PFSK-1 (cell line): ENCODE measurements at regions not wholly inside any gene's neighbourhood (a gene's known extent, or its start where the extent isn't known, plus 50 kb on each side); places are given as distances from the start of the nearest gene placed in this dataset.

ENCODE experiments used
- FOXP2 ChIP-seq: optimal IDR thresholded peaks from 2 replicates; pipeline ENCODE3; 2011; ENCODE audit warnings: borderline replicate concordance, control low read depth, inconsistent platforms; ENCODE audit not compliant: insufficient read depth; ENCODE audit errors: extremely low read length, extremely low read depth
- POLR2AphosphoS5 ChIP-seq: IDR thresholded peaks from 2 replicates; pipeline ENCODE4 v1.6.1; 2012; ENCODE audit warnings: low read depth, mild to moderate bottlenecking, control low read depth, low read length, moderate library complexity
- SIN3A ChIP-seq: IDR thresholded peaks from 2 replicates; pipeline ENCODE4 v1.6.1; 2012; ENCODE audit warnings: mild to moderate bottlenecking, low read length, moderate library complexity, borderline replicate concordance; ENCODE audit not compliant: insufficient read depth
- TAF1 ChIP-seq: IDR thresholded peaks from 2 replicates; pipeline ENCODE4 v1.6.1; 2012; ENCODE audit warnings: low read length, control low read depth, borderline replicate concordance; ENCODE audit not compliant: insufficient read depth
- TF ChIP-seq, protein P1 (sequence below), 2 experiments: IDR thresholded peaks; 2 replicates each; pipeline versions ENCODE4 v1.6.1 to v1.8.0; 2011 to 2012; ENCODE audit warnings: low read depth in 2 of 2, low read length in 2 of 2, control low read depth in 1 of 2, inconsistent platforms in 1 of 2, mild to moderate bottlenecking in 1 of 2, moderate library complexity in 1 of 2; ENCODE audit not compliant: insufficient read depth in 1 of 2

- TF ChIP-seq POLR2AphosphoS5 (no peak), FOXP2 (no peak), TAF1 (no peak), SIN3A (no peak)
- TF ChIP-seq, protein P1, sequence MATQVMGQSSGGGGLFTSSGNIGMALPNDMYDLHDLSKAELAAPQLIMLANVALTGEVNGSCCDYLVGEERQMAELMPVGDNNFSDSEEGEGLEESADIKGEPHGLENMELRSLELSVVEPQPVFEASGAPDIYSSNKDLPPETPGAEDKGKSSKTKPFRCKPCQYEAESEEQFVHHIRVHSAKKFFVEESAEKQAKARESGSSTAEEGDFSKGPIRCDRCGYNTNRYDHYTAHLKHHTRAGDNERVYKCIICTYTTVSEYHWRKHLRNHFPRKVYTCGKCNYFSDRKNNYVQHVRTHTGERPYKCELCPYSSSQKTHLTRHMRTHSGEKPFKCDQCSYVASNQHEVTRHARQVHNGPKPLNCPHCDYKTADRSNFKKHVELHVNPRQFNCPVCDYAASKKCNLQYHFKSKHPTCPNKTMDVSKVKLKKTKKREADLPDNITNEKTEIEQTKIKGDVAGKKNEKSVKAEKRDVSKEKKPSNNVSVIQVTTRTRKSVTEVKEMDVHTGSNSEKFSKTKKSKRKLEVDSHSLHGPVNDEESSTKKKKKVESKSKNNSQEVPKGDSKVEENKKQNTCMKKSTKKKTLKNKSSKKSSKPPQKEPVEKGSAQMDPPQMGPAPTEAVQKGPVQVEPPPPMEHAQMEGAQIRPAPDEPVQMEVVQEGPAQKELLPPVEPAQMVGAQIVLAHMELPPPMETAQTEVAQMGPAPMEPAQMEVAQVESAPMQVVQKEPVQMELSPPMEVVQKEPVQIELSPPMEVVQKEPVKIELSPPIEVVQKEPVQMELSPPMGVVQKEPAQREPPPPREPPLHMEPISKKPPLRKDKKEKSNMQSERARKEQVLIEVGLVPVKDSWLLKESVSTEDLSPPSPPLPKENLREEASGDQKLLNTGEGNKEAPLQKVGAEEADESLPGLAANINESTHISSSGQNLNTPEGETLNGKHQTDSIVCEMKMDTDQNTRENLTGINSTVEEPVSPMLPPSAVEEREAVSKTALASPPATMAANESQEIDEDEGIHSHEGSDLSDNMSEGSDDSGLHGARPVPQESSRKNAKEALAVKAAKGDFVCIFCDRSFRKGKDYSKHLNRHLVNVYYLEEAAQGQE (IDR thresholded peaks at IDR 0.05; ENCODE audit: insufficient read depth in 1 of 2, low read depth in 2 of 2, low read length in 2 of 2): no peak
Measured at GRCh38 chr7:50953820-50954219, 171.1 kb upstream of the GRB10 start.

DNA sequence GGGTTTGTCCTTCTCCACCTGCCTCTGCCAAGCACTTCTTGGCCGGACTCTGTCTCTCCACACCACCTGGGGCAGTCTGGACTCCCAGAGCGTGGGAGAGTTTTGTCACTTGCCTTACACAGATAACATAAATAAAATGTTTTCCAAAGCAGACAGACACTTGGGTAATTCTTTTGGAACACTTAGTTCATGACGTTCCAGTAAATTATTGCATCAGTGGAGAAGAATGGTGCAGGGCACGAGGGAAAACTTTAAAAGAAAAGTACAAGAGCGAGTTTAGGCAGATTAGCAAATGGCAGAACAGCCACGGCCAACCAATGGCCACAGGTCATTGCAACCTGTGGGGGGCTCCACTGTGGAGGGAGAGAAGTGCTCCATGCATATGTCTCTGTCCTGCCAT lies 170.6 kb upstream of the GRB10 start:
- TF ChIP-seq, protein P1 (IDR thresholded peaks at IDR 0.05; ENCODE audit: insufficient read depth in 1 of 2, low read depth in 2 of 2, low read length in 2 of 2): no peak
- TF ChIP-seq TAF1: no peak
- TF ChIP-seq POLR2AphosphoS5: no peak
- no peak for TF ChIP-seq SIN3A
- no peak for TF ChIP-seq FOXP2

DNA sequence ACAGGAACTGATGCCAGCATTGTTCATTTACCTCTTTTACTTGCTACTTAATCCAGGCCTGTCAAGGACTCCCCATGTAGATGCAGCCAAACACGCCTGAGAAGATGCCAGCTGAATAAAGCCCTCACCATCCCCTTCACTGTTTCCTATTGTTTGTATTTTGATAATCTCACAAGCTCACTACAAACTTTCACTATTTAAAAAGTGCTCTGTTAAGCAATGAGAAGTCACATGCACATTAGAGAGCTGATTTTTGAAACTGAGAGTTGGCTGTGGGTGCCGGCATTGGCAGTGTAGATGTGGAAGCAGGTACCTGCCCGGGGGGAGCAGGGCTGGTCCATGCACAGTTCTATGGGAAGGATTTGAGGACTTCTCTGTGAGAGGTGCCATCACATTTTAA lies 169.8 kb upstream of the GRB10 start:
- no peak for TF ChIP-seq FOXP2

GRCh38 chr7:50952120-50952519 lies 169.4 kb upstream of the GRB10 start:
- TF ChIP-seq POLR2AphosphoS5: no peak
- TF ChIP-seq, protein P1 (IDR thresholded peaks at IDR 0.05; ENCODE audit: insufficient read depth in 1 of 2, low read depth in 2 of 2, low read length in 2 of 2): no peak
- no peak for TF ChIP-seq TAF1

DNA sequence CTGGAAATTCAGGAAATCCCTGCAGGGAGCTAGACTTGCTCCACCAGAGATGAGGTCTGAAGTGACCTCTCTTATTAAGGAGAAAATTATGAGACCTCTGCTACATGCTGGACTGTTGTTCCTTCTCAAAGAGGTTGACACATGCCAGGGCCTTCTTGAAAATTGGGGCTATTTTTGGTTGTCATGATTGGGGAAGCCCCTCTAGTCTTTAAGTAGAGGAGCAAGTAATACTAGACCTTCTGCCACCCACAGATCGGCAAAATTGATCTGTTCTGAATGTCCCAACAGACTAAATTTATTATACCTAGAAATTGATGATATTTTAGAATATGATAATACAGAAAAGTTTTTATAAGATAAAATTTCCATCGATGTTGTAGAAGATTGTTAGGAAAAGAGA lies 160.8 kb upstream of the GRB10 start:
- TF ChIP-seq, protein P1 (IDR thresholded peaks at IDR 0.05; ENCODE audit: insufficient read depth in 1 of 2, low read depth in 2 of 2, low read length in 2 of 2): no peak
- no peak for TF ChIP-seq FOXP2
- no peak for TF ChIP-seq SIN3A
- TF ChIP-seq POLR2AphosphoS5: no peak
- no peak for TF ChIP-seq TAF1
